ENCODE measurements at regions not wholly inside any gene's neighbourhood (a gene's known extent, or its start where the extent isn't known, plus 50 kb on each side); places are given as distances from the start of the nearest gene placed in this dataset.

DNA sequence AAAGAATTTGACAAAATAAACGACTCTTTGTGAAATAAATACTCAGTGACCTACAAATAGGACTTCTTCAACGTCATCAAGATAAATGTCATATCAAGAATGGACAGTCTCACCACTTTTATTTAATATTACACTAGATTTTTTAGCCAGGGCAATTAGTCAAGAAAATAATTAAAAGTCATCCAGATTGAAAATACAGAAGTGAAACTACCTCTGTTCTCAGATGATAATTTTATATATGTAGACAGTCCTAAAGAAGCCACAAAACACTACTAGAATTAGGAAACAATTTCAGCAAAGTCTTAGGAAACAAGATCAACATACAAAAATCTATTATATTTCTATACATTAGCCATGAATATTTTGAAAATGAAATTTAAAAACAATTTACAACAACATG, 689.6 kb upstream of the SEL1L start:
- DNase-seq (ENCODE audit: low read depth), result no peak
- TF ChIP-seq, protein P1, sequence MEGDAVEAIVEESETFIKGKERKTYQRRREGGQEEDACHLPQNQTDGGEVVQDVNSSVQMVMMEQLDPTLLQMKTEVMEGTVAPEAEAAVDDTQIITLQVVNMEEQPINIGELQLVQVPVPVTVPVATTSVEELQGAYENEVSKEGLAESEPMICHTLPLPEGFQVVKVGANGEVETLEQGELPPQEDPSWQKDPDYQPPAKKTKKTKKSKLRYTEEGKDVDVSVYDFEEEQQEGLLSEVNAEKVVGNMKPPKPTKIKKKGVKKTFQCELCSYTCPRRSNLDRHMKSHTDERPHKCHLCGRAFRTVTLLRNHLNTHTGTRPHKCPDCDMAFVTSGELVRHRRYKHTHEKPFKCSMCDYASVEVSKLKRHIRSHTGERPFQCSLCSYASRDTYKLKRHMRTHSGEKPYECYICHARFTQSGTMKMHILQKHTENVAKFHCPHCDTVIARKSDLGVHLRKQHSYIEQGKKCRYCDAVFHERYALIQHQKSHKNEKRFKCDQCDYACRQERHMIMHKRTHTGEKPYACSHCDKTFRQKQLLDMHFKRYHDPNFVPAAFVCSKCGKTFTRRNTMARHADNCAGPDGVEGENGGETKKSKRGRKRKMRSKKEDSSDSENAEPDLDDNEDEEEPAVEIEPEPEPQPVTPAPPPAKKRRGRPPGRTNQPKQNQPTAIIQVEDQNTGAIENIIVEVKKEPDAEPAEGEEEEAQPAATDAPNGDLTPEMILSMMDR (conservative IDR thresholded peaks at IDR 0.05; ENCODE audit: low read length), result no peak
- H3K4me3 ChIP-seq (ENCODE audit: low read length), result no peak overlapping the region

DNA sequence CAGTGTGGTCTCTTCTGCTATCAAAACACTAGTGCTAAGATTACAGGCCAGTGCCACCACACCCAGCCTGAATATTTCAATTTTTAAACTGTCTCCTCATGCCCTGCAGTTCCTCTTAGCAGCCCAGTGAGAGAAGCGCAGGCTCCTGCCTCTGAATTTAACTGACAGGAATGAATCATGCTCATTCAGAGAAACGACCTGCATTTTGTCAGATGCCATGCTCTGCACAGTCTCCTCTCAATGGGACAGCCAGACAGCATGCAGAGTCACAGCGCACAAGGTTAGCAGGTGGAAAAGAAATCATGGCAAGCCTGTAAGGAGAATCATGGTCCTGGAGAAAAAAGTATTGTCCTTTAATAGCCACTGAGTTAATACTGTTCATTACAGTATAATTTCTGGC, 691.0 kb upstream of the SEL1L start:
- no peak for DNase-seq (ENCODE audit: low read depth)
- TF ChIP-seq, protein P1 (conservative IDR thresholded peaks at IDR 0.05; ENCODE audit: low read length), result no peak
- no peak overlapping the region for H3K4me3 ChIP-seq (ENCODE audit: low read length)

DNA sequence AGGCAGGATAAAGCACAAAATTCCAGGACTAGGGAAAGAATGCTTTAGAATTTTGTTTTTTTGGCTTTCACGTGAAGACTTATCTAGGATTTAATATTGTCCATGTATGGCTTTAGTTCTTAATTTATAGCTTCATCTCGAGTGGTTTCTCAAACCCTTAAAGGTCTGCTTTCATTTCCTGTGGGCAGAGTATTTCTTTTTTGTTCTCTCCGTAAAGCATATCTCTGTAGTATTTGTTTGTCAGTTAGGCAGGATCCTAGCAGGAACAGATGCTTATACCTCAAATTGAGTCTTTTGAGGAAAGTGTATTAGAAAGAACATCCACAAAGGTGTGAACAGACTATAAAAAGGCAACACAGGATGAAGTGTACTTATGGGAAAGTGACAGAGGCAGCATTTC, 697.1 kb upstream of the SEL1L start:
- TF ChIP-seq, protein P1 (conservative IDR thresholded peaks at IDR 0.05; ENCODE audit: low read length), result no peak
- no peak overlapping the region for H3K4me3 ChIP-seq (ENCODE audit: low read length)
- no peak for DNase-seq (ENCODE audit: low read depth)

DNA sequence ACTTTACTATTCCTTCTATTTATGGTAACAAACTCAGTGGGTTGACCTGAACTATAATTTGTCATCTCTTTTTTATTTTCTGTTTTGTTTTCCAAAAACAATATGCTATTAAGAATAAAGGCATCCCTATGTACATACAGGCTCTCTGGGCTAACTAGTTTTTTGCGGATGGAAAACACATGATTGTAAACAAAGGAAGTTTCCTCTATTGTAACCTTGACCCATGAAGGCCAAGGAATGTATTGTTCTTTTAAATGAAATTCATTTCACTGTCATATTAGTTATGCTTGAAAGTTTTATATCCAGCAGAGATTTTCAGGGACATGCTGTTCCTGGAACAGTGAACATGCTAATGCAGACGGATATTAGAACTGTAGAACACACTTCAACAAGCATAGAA, 705.0 kb upstream of the SEL1L start:
- DNase-seq (ENCODE audit: low read depth), result no peak
- no peak overlapping the region for H3K4me3 ChIP-seq (ENCODE audit: low read length)
- TF ChIP-seq, protein P1 (conservative IDR thresholded peaks at IDR 0.05; ENCODE audit: low read length), result no peak

DNA sequence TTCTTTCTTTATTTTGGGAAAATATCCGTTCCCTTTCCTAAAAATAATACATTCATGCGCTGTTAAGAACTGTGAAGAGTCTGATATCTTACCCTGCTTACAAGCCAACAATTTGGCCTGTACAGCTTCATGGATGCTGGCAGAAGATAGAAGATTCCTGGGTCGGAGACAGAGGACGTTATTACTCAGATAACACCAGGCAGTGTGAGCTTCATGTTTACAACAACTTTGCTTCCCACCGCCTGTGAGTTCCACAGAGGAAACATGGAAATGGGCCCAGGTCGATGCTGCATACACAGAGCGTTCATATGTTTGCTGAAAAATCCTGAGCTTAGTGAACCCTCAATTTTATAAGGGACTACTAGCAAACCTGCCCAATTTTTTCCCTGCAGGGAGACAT, 705.6 kb upstream of the SEL1L start:
- TF ChIP-seq, protein P1 (conservative IDR thresholded peaks at IDR 0.05; ENCODE audit: low read length), result no peak
- DNase-seq (ENCODE audit: low read depth), result no peak
- H3K4me3 ChIP-seq (ENCODE audit: low read length), result no peak overlapping the region

DNA sequence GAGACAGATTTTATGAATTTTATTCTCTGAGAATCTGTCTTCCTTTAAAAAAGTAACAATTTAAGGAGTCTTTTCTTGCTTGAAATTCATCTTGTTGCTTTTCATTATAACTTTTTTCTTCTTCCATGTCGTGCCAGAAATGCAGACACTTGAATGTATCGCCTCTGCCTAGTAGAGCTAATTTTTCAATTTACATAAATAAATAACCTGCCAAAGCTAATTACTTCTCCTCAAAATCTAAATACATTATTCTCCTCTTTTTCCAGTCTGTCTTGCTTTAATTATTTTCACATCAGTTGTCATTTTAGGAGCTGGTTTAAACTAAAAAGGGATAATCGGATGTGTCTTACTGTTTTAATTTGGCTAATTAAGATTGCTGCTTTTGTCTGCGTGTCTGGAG, 711.1 kb upstream of the SEL1L start:
- DNase-seq (ENCODE audit: low read depth), result no peak
- H3K4me3 ChIP-seq (ENCODE audit: low read length), result no peak overlapping the region
- TF ChIP-seq, protein P1 (conservative IDR thresholded peaks at IDR 0.05; ENCODE audit: low read length), result no peak

DNA sequence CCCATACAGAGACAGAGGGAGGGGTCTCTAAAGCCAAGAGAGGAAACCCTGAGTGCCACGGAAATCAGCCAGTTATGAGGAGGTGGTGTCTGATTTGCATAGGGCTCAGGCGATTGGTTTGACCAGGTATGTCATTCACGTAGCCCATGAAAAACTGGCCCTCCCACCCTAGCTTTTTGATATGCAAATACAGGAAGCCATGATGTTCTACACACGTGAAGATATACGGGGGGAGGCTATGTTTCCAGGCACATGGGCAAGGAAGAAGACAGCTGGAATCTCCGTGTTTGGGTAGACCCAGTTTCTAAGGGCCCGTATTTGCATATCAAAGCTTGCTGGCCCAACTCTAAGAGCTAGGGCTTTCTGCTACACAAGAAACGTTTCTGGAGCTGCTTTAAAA, 717.8 kb upstream of the SEL1L start:
- DNase-seq (ENCODE audit: low read depth), result no peak
- TF ChIP-seq, protein P1 (conservative IDR thresholded peaks at IDR 0.05; ENCODE audit: low read length), result no peak
- H3K4me3 ChIP-seq (ENCODE audit: low read length), result no peak overlapping the region
